NCI-H2107 treated with DMSO at 0.1 percent for 48 hours (cell line): ENCODE measurements at regions not wholly inside any gene's neighbourhood (a gene's known extent, or its start where the extent isn't known, plus 50 kb on each side); places are given as distances from the start of the nearest gene placed in this dataset.

ENCODE experiments used
- DNase-seq: peaks from one replicate; lab custom pipeline; 2025; ENCODE audit not compliant: unreplicated experiment; lab: John Stamatoyannopoulos, UW

- no peak for DNase-seq
These were observed 98.7 kb upstream of the CCL2 start for GRCh38 chr17:34156401-34156740.

- no peak for DNase-seq
These were observed 98.1 kb upstream of the CCL2 start for GRCh38 chr17:34156741-34157589.

- no peak for DNase-seq
These were observed 93.4 kb upstream of the CCL2 start for GRCh38 chr17:34161690-34162089.

- DNase-seq, result no peak
These were observed 92.0 kb upstream of the CCL2 start for GRCh38 chr17:34163123-34163522.

GRCh38 chr17:34163646-34164045 is 91.4 kb upstream of the CCL2 start:
- DNase-seq, result peak; percentile 10

- no peak for DNase-seq
These were observed 90.2 kb upstream of the CCL2 start for GRCh38 chr17:34164837-34165236.

GRCh38 chr17:34166352-34166751 is 88.7 kb upstream of the CCL2 start:
- DNase-seq, result no peak

GRCh38 chr17:34167354-34167753 is 87.7 kb upstream of the CCL2 start:
- peak; percentile 91 for DNase-seq

GRCh38 chr17:34168989-34169388 is 86.1 kb upstream of the CCL2 start:
- DNase-seq, result no peak

GRCh38 chr17:34169496-34169895 is 85.6 kb upstream of the CCL2 start:
- DNase-seq, result peak; percentile 59

- peak; percentile 34 for DNase-seq
These were observed 83.8 kb upstream of the CCL2 start for GRCh38 chr17:34171245-34171818.

GRCh38 chr17:34172390-34172918 is 82.6 kb upstream of the CCL2 start:
- no peak for DNase-seq

GRCh38 chr17:34173241-34173640 is 81.8 kb upstream of the CCL2 start:
- DNase-seq, result no peak

GRCh38 chr17:34174496-34174895 is 80.6 kb upstream of the CCL2 start:
- no peak for DNase-seq

- DNase-seq, result no peak
These were observed 78.6 kb upstream of the CCL2 start for GRCh38 chr17:34176440-34176839.

GRCh38 chr17:34177642-34178041 is 77.4 kb upstream of the CCL2 start:
- no peak for DNase-seq

- no peak for DNase-seq
These were observed 77.0 kb upstream of the CCL2 start for GRCh38 chr17:34178092-34178491.

- no peak for DNase-seq
These were observed 72.9 kb upstream of the CCL2 start for GRCh38 chr17:34182036-34182803.

GRCh38 chr17:34195987-34196386 is 59.1 kb upstream of the CCL2 start:
- no peak for DNase-seq

- DNase-seq, result no peak
These were observed 56.6 kb upstream of the CCL2 start for GRCh38 chr17:34198519-34198918.

- no peak for DNase-seq
These were observed 55.6 kb upstream of the CCL2 start for GRCh38 chr17:34199454-34199853.
